Tibial nerve (tissue), 4 donors: ENCODE measurements at regions not wholly inside any gene's neighbourhood (a gene's known extent, or its start where the extent isn't known, plus 50 kb on each side); places are given as distances from the start of the nearest gene placed in this dataset.

Source experiments
- DNase-seq, 2 donors: peaks; one replicate each; pipeline ENCODE4 v3.0.0-alpha.2; 2019; ENCODE audit warnings: low spot score in 2 of 2
- H3K27ac ChIP-seq, 4 donors: fragments of 200-600 bp; sonication (generic) in 3 of 4; one replicate each; pipeline ENCODE4 v1.5.1; 2017 to 2019; ENCODE audit warnings: mild to moderate bottlenecking in 1 of 4
- H3K27me3 ChIP-seq, 2 donors: fragments of 200-600 bp; sonication (generic) in 1 of 2; one replicate each; pipeline versions ENCODE4 v1.5.1 to v1.6.0; 2017 to 2019
- H3K36me3 ChIP-seq, 3 donors: fragments of 200-600 bp; sonication (generic); one replicate each; pipeline ENCODE4 v1.5.1; 2018 to 2019
- H3K4me1 ChIP-seq, 4 donors: fragments of 200-600 bp; sonication (generic) in 3 of 4; one replicate each; pipeline ENCODE4 v1.5.1; 2017 to 2019
- H3K4me3 ChIP-seq, 4 donors: fragments of 200-600 bp; sonication (generic) in 3 of 4; one replicate each; pipeline ENCODE4 v1.5.1; 2017 to 2019; ENCODE audit warnings: mild to moderate bottlenecking in 1 of 4, moderate library complexity in 1 of 4
- H3K9me3 ChIP-seq, 4 donors: fragments of 200-600 bp; sonication (generic) in 3 of 4; one replicate each; pipeline ENCODE4 v1.5.1; 2017 to 2019
- EP300 ChIP-seq, 2 donors: sonication (generic); formaldehyde crosslinking; IDR thresholded peaks; one replicate each; pipeline ENCODE4 v1.6.1; 2017; ENCODE audit warnings: antibody characterized with exemption in 2 of 2, mild to moderate bottlenecking in 1 of 2
- POLR2A ChIP-seq, 2 donors: fragments of 450-650 bp; IDR thresholded peaks; one replicate each; pipeline ENCODE4 v1.6.1; 2017; ENCODE audit warnings: antibody characterized with exemption in 2 of 2, mild to moderate bottlenecking in 2 of 2, moderate library complexity in 2 of 2
- WGBS, 2 donors: methylation state at CpG; one replicate each; pipeline ENCODE4 v1.1.5; 2018; 5-methylcytosine and 5-hydroxymethylcytosine counted together
- TF ChIP-seq, protein P1 (sequence below), 5 experiments: fragments of 200-600 bp in 3 of 5; fragments of 450-650 bp in 2 of 5; sonication (generic) in 3 of 5; IDR thresholded peaks; one replicate each; pipeline ENCODE4 v1.5.1; 2016 to 2019; ENCODE audit warnings: antibody characterized with exemption in 5 of 5, mild to moderate bottlenecking in 3 of 5, moderate library complexity in 2 of 5

DNA sequence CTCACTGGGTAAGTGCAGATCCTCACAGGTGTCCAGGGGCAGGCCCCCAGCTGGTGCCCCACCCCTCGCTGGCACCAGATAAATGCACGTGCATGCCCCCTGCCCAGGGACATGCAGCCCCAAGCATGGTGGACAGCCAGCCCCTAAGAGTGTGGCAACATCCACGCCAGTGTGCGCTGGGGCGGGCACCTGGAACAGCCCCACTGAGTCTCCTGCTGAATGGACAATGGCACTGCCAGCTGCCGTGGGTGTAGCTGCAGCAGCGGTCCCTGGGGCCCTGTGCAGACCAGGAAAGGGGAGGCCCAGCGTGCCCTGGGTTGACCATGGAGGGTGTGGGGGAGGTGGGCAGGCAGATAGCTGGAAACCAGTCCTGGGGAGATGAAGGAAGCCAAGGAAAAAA, 538.7 kb upstream of the SGCG start:
- no peaks in the 10 kb centered on the region for H3K9me3 ChIP-seq
- H3K4me3 ChIP-seq, result no peak overlapping the region
- TF ChIP-seq POLR2A (IDR thresholded peaks at IDR 0.05) (no peak), EP300 (IDR thresholded peaks at IDR 0.05) (no peak)
- TF ChIP-seq, protein P1, sequence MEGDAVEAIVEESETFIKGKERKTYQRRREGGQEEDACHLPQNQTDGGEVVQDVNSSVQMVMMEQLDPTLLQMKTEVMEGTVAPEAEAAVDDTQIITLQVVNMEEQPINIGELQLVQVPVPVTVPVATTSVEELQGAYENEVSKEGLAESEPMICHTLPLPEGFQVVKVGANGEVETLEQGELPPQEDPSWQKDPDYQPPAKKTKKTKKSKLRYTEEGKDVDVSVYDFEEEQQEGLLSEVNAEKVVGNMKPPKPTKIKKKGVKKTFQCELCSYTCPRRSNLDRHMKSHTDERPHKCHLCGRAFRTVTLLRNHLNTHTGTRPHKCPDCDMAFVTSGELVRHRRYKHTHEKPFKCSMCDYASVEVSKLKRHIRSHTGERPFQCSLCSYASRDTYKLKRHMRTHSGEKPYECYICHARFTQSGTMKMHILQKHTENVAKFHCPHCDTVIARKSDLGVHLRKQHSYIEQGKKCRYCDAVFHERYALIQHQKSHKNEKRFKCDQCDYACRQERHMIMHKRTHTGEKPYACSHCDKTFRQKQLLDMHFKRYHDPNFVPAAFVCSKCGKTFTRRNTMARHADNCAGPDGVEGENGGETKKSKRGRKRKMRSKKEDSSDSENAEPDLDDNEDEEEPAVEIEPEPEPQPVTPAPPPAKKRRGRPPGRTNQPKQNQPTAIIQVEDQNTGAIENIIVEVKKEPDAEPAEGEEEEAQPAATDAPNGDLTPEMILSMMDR (IDR thresholded peaks at IDR 0.05), result no peak
- DNase-seq, result no peak
- no peaks in the 10 kb centered on the region for H3K36me3 ChIP-seq
- no peak overlapping the region for H3K27ac ChIP-seq
- H3K4me1 ChIP-seq, result no peaks in the 10 kb centered on the region
- 95% methylated on average over 7 to 8 of the region's 8 CpGs for WGBS, 2 donors
- H3K27me3 ChIP-seq, result no peaks in the 10 kb centered on the region

GRCh38 chr13:22644941-22645340, 535.8 kb upstream of the SGCG start:
- Histone ChIP-seq H3K4me1 (peaks cover 0 to 8% (median 0%) of the 10 kb centered on the region in 4 donors), H3K4me3 (no peak overlapping the region), H3K27ac (no peak overlapping the region), H3K36me3 (no peaks in the 10 kb centered on the region), H3K9me3 (no peaks in the 10 kb centered on the region), H3K27me3 (no peaks in the 10 kb centered on the region)
- TF ChIP-seq EP300 (IDR thresholded peaks at IDR 0.05) (no peak), POLR2A (IDR thresholded peaks at IDR 0.05) (no peak)
- TF ChIP-seq, protein P1 (IDR thresholded peaks at IDR 0.05), result no peak
- 70 to 76% methylated on average over 4 of the region's 4 CpGs for WGBS, 2 donors
- no peak for DNase-seq

DNA sequence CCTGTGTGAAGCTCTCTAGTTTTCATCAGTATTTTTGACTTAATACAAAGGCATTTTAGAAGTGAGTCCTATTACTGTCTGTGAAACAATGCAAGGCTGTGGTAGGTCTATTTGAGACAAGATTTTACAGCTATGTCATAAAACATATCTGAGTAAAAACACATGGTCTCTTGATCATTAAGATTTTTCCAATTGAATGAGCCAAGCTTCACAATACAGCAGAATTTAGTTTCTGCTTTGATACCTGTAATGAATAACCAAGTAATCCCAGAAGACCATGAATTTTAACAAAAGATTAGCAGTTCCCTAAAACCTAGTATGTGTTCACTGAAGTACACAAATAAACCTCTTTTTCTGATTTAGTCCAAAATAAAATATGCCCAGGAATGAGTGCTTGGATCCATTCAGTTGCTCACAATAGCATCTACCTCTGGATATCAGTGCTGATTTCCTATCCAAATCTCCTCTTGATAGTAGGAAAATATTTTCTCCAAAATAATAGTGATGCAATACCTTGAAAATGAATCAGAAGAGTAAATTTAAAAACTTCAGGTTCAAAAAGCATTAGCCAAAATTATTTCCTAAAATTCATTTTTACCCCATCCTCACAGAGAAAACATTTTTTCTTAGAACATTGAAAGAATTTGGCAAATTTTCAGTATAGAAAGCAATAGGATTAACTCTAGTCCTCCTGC, 533.5 kb upstream of the SGCG start:
- Histone ChIP-seq H3K9me3 (no peaks in the 10 kb centered on the region), H3K27me3 (no peaks in the 10 kb centered on the region), H3K4me3 (no peak overlapping the region), H3K36me3 (no peaks in the 10 kb centered on the region), H3K27ac (no peak overlapping the region), H3K4me1 (peaks cover 0 to 8% (median 0%) of the 10 kb centered on the region in 4 donors)
- TF ChIP-seq, protein P1 (IDR thresholded peaks at IDR 0.05), result no peak
- TF ChIP-seq EP300 (IDR thresholded peaks at IDR 0.05) (no peak), POLR2A (IDR thresholded peaks at IDR 0.05) (no peak)
- DNase-seq, result no peak

- TF ChIP-seq, protein P1 (IDR thresholded peaks at IDR 0.05), result no peak
- TF ChIP-seq EP300 (IDR thresholded peaks at IDR 0.05) (no peak), POLR2A (IDR thresholded peaks at IDR 0.05) (no peak)
- Histone ChIP-seq H3K9me3 (no peaks in the 10 kb centered on the region), H3K27me3 (no peaks in the 10 kb centered on the region), H3K4me3 (no peak overlapping the region), H3K27ac (peak overlapping the region in 1 of 4 donors; percentile 10), H3K36me3 (no peaks in the 10 kb centered on the region), H3K4me1 (peaks cover 0 to 8% (median 0%) of the 10 kb centered on the region in 4 donors)
- DNase-seq, result peak in 1 of 2 donors; percentile 22
- WGBS, 2 donors, result 53 to 58% methylated on average over 7 of the region's 7 CpGs
Measured at GRCh38 chr13:22648320-22648801, 532.4 kb upstream of the SGCG start.

GRCh38 chr13:22652796-22653195, 528.0 kb upstream of the SGCG start:
- no peak overlapping the region for H3K4me3 ChIP-seq
- H3K27ac ChIP-seq, result no peak overlapping the region
- no peaks in the 10 kb centered on the region for H3K36me3 ChIP-seq
- 82 to 84% methylated on average over 8 of the region's 8 CpGs for WGBS, 2 donors
- TF ChIP-seq, protein P1 (IDR thresholded peaks at IDR 0.05), result no peak
- TF ChIP-seq EP300 (IDR thresholded peaks at IDR 0.05), result no peak
- peaks cover 0 to 3% (median 0%) of the 10 kb centered on the region in 4 donors for H3K4me1 ChIP-seq
- H3K27me3 ChIP-seq, result no peaks in the 10 kb centered on the region
- no peaks in the 10 kb centered on the region for H3K9me3 ChIP-seq
- no peak for DNase-seq
